Fibroblast of lung (primary cell): ENCODE measurements at regions not wholly inside any gene's neighbourhood (a gene's known extent, or its start where the extent isn't known, plus 50 kb on each side); places are given as distances from the start of the nearest gene placed in this dataset.

Experiments
- EZH2 ChIP-seq: IDR thresholded peaks from 2 replicates; pipeline ENCODE4 v1.5.1; 2012; ENCODE audit warnings: low read length, control low read depth, mild to moderate bottlenecking; ENCODE audit errors: missing control alignments
- TF ChIP-seq, protein P1 (sequence below), 2 donors: IDR thresholded peaks in 1 of 2; conservative IDR thresholded peaks in 1 of 2; 1 replicate in 1 of 2; 2 replicates in 1 of 2; pipeline ENCODE4 v1.5.1; 2011 to 2012; ENCODE audit warnings: low read length in 2 of 2, control low read depth in 1 of 2, inconsistent platforms in 1 of 2, low read depth in 1 of 2, mild to moderate bottlenecking in 1 of 2

DNA sequence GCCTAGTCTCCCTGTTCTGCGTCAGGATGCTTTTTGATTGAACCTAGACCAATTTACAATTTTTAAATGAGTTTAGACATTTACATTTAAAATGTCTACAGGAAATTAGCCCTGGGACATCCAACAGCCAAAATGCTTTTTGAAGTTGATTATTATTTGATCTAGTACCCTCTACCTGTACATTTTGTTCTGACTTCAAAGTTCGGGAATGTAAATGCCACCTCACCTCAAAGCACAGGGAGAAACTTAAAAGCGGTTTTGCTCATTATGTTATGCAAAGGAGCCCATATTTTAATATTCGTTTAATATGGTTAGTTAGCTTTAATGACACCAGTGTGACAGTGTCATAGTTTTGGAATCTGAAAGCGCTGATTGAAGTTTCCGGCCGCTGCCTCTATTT is 80.1 kb upstream of the FAM204A start:
- TF ChIP-seq, protein P1, sequence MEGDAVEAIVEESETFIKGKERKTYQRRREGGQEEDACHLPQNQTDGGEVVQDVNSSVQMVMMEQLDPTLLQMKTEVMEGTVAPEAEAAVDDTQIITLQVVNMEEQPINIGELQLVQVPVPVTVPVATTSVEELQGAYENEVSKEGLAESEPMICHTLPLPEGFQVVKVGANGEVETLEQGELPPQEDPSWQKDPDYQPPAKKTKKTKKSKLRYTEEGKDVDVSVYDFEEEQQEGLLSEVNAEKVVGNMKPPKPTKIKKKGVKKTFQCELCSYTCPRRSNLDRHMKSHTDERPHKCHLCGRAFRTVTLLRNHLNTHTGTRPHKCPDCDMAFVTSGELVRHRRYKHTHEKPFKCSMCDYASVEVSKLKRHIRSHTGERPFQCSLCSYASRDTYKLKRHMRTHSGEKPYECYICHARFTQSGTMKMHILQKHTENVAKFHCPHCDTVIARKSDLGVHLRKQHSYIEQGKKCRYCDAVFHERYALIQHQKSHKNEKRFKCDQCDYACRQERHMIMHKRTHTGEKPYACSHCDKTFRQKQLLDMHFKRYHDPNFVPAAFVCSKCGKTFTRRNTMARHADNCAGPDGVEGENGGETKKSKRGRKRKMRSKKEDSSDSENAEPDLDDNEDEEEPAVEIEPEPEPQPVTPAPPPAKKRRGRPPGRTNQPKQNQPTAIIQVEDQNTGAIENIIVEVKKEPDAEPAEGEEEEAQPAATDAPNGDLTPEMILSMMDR (conservative IDR thresholded peaks at IDR 0.05 in 1 of 2, IDR thresholded peaks at IDR 0.05 in 1 of 2; ENCODE audit: low read depth in 1 of 2, low read length in 2 of 2) = no peak
- TF ChIP-seq EZH2 = no peak
